Cardiac muscle cell (in vitro differentiated cells and primary cell): ENCODE measurements at regions not wholly inside any gene's neighbourhood (a gene's known extent, or its start where the extent isn't known, plus 50 kb on each side); places are given as distances from the start of the nearest gene placed in this dataset.

Experiments used
- DNase-seq, 2 donors: peaks; one replicate each; pipeline versions ENCODE4 v3.0.0 to v3.0.0-alpha.2; 2010 to 2017; ENCODE audit warnings: low read depth in 1 of 2, low spot score in 1 of 2
- H3K27ac ChIP-seq: fragments of 200-600 bp; sonication (generic); 2 replicates; pipeline ENCODE4 v1.5.1; 2016
- H3K27me3 ChIP-seq: fragments of 200-600 bp; sonication (generic); 2 replicates; pipeline ENCODE4 v1.6.0; 2016; ENCODE audit warnings: control low read depth
- H3K36me3 ChIP-seq: fragments of 200-600 bp; sonication (generic); 2 replicates; pipeline ENCODE4 v1.5.1; 2016; ENCODE audit warnings: control low read depth
- H3K4me1 ChIP-seq: fragments of 200-600 bp; sonication (generic); 2 replicates; pipeline ENCODE4 v1.8.1; 2017; ENCODE audit warnings: low read depth, mild to moderate bottlenecking, mixed run types
- H3K4me3 ChIP-seq: fragments of 200-600 bp; sonication (generic); 2 replicates; pipeline ENCODE4 v1.5.1; 2016; ENCODE audit warnings: mild to moderate bottlenecking
- H3K9me3 ChIP-seq: fragments of 200-600 bp; sonication (generic); 2 replicates; pipeline ENCODE4 v1.5.1; 2017; ENCODE audit warnings: low read depth, mild to moderate bottlenecking, control low read depth
- TF ChIP-seq, protein P1 (sequence below): IDR thresholded peaks from 2 replicates; pipeline ENCODE4 v1.5.1; 2012; ENCODE audit warnings: low read depth, mild to moderate bottlenecking, low read length

DNA sequence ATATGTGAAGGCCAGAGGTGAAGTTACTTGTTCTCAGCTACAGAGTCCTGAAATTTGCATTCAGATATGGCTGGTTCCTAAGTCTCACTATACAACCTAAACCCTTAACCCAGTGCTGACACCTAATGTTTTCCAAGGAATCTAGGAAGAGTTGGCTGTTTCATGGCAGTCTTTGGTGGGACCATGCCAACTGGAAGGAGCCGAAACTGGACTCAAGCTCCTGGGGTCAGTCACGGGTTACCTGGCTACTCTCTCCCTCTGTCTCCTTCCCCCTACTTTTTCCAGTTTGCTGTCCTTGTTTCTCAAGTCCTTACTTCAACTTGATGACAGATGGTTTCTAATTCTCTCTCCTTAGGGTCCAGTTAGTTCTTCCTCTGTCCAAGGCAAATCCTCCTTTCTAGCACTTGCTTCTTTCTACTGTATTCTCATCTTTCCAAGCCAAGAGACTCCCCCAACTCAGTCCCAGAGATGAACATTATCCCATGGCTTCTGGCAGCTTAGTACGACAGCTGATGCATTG is 88.6 kb upstream of the COL6A5 start:
- Histone ChIP-seq H3K36me3 (no peaks in the 10 kb centered on the region), H3K9me3 (no peaks in the 10 kb centered on the region), H3K27me3 (no peaks in the 10 kb centered on the region), H3K27ac (no peak overlapping the region), H3K4me1 (peaks cover 6% of the 10 kb centered on the region), H3K4me3 (no peak overlapping the region)
- TF ChIP-seq, protein P1, sequence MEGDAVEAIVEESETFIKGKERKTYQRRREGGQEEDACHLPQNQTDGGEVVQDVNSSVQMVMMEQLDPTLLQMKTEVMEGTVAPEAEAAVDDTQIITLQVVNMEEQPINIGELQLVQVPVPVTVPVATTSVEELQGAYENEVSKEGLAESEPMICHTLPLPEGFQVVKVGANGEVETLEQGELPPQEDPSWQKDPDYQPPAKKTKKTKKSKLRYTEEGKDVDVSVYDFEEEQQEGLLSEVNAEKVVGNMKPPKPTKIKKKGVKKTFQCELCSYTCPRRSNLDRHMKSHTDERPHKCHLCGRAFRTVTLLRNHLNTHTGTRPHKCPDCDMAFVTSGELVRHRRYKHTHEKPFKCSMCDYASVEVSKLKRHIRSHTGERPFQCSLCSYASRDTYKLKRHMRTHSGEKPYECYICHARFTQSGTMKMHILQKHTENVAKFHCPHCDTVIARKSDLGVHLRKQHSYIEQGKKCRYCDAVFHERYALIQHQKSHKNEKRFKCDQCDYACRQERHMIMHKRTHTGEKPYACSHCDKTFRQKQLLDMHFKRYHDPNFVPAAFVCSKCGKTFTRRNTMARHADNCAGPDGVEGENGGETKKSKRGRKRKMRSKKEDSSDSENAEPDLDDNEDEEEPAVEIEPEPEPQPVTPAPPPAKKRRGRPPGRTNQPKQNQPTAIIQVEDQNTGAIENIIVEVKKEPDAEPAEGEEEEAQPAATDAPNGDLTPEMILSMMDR = no peak
- DNase-seq = peak in 1 of 2 donors; percentile 6

DNA sequence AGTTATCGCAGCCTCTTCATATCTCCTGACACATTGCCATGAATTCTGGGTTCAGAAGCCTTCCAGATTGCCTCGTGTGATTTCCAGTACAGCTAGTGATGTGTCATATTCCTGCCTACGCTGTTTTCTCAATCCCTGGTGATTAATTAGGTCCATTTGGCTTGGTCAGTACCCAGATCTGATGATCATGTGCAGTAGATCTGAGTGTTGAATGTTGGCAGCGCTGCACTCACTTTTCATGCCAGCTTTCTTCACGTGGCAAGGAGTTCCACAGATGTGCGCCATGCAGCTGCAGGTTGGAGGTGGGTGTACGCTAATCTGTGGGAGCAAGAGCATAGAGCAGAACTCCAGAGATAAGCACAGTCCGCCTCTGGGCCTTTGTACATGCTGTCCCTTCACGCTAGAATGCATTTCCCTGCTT is 86.9 kb upstream of the COL6A5 start:
- H3K4me1 ChIP-seq = peaks cover 6% of the 10 kb centered on the region
- H3K27ac ChIP-seq = no peak overlapping the region
- no peaks in the 10 kb centered on the region for H3K27me3 ChIP-seq
- DNase-seq = peak in 1 of 2 donors; percentile 78
- no peak overlapping the region for H3K4me3 ChIP-seq
- TF ChIP-seq, protein P1 = no peak
- no peaks in the 10 kb centered on the region for H3K9me3 ChIP-seq
- no peaks in the 10 kb centered on the region for H3K36me3 ChIP-seq

DNA sequence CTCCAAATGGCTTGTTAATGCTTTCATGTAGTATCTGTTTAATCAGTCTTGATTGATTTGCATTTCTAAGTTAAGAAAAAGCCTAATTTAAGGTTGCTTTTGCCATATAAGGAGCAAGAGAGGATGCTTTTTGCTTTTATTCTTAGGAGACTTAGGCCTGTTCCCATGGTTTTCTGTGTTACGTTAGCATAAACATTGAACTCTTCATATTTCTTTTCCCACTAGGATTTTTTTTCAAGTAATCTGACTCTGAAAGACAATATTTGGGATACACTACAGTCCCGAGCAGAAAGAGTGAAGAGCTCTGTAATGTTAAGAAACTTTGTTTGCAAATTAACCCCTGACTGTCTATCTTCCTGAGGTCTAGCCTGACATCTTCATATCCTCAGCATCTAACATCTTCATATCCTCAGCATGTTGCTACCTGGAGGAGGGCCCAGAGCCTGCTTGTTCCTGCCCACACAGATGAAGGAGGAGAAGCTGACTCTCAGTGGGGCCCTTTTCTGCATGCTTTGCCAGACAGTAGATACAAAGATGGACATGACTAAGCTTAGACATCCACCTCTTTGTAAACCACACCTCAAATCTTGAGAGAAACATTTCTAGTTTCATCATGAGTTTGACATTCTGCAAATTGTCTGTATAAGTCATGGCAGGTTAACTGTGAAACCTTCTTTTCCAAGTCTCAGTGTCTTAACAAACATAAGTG is 86.2 kb upstream of the COL6A5 start:
- peak in 1 of 2 donors; percentile 23 for DNase-seq
- Histone ChIP-seq H3K4me3 (no peak overlapping the region), H3K27ac (no peak overlapping the region), H3K36me3 (no peaks in the 10 kb centered on the region), H3K9me3 (no peaks in the 10 kb centered on the region), H3K4me1 (peaks cover 6% of the 10 kb centered on the region), H3K27me3 (no peaks in the 10 kb centered on the region)
- TF ChIP-seq, protein P1 = no peak

DNA sequence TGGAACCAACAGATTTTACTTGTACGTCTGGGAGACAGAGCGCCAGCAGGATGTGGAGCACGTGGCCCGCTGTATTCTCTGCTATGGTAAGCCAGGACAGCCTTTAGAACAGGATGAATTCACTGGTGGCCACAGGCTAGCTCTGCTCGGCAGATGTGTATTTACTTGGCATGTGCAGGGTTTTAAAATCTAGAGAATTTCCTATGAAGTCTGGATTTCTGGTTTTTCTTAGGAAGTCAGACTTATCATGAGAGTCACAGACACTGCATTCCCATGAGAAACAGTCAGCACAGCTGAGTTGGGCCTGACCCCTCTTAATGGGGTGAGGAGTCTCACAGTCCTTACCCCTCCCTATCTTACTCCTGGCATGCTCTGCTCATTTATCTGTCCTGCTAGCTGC is 84.6 kb upstream of the COL6A5 start:
- Histone ChIP-seq H3K27me3 (no peaks in the 10 kb centered on the region), H3K36me3 (no peaks in the 10 kb centered on the region), H3K9me3 (no peaks in the 10 kb centered on the region), H3K4me3 (no peak overlapping the region), H3K27ac (no peak overlapping the region), H3K4me1 (peaks cover 6% of the 10 kb centered on the region)
- DNase-seq = peak in 1 of 2 donors; percentile 29
- TF ChIP-seq, protein P1 = no peak

DNA sequence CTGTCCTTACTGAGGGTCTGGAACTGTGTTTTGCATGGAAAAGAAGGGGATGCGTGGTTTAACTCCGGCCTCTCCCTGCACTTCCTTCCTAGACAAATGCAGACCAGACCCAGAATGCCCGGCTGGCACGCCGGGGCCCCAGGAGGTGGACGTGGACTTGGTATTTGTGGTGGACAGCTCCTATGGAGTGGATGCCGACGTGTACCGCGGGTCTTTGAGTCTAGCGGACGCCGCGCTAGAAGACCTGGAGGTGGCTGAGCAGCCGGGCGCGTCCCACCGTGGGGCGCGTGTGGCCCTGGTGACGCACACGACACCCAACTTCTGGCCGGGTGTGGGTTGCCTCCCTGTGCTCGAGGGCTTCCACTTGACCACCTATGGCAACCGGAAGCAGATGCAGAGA is 81.8 kb upstream of the COL6A5 start:
- no peak overlapping the region for H3K27ac ChIP-seq

More for the DNA sequence above, 81.8 kb upstream of the COL6A5 start:
- no peak overlapping the region for H3K4me3 ChIP-seq
- TF ChIP-seq, protein P1 = no peak
- H3K36me3 ChIP-seq = no peaks in the 10 kb centered on the region
- no peaks in the 10 kb centered on the region for H3K9me3 ChIP-seq
- DNase-seq = no peak
- H3K27me3 ChIP-seq = no peaks in the 10 kb centered on the region
- H3K4me1 ChIP-seq = no peaks in the 10 kb centered on the region
